ENCODE measurements at regions not wholly inside any gene's neighbourhood (a gene's known extent, or its start where the extent isn't known, plus 50 kb on each side); places are given as distances from the start of the nearest gene placed in this dataset.
"Not testable (repeated sequence)": the region's sequence is repeated elsewhere in the genome, so short reads cannot be mapped to it uniquely, and the experiment has no call there.

GRCh38 chr10:130261766-130262165 is 125.6 kb downstream of the GLRX3 start:
- DNase-seq (ENCODE audit: low read depth in 2 of 2) = no peak

GRCh38 chr10:130263289-130263688 is 127.1 kb downstream of the GLRX3 start:
- no peak for DNase-seq (ENCODE audit: low read depth in 2 of 2)

- DNase-seq (ENCODE audit: low read depth in 2 of 2) = no peak
Measured at GRCh38 chr10:130265542-130265941, 129.4 kb downstream of the GLRX3 start.

GRCh38 chr10:130282492-130283218 is 146.5 kb downstream of the GLRX3 start:
- no peak for DNase-seq (ENCODE audit: low read depth in 2 of 2)

- DNase-seq (ENCODE audit: low read depth in 2 of 2) = no peak
Measured at GRCh38 chr10:130283219-130283545, 147.0 kb downstream of the GLRX3 start.

GRCh38 chr10:130295761-130296160 is 159.6 kb downstream of the GLRX3 start:
- DNase-seq (ENCODE audit: low read depth in 2 of 2) = not testable (repeated sequence)

DNA sequence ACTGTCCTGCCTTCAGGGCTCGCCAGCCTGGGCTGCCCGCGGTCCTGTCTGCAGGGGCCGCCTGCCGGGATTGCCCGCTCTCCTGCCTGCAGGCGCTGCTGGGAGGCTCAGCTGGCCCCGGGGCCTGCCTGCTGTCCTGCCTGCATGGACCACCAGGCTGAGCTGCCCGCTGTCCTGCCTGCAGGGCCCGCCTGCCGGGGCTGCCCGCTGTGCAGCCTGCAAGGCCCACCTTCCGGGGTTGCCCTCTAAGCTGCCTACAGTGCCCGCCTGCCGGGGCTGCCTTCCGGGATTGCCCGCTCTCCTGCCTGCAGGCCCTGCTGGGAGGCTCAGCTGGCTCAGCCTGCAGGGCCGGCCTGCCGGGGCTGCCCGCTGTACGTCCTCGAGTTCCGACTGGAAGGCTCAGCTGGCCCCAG is 164.4 kb downstream of the GLRX3 start:
- peak; percentile 26 to 55 for DNase-seq (ENCODE audit: low read depth in 2 of 2)

DNA sequence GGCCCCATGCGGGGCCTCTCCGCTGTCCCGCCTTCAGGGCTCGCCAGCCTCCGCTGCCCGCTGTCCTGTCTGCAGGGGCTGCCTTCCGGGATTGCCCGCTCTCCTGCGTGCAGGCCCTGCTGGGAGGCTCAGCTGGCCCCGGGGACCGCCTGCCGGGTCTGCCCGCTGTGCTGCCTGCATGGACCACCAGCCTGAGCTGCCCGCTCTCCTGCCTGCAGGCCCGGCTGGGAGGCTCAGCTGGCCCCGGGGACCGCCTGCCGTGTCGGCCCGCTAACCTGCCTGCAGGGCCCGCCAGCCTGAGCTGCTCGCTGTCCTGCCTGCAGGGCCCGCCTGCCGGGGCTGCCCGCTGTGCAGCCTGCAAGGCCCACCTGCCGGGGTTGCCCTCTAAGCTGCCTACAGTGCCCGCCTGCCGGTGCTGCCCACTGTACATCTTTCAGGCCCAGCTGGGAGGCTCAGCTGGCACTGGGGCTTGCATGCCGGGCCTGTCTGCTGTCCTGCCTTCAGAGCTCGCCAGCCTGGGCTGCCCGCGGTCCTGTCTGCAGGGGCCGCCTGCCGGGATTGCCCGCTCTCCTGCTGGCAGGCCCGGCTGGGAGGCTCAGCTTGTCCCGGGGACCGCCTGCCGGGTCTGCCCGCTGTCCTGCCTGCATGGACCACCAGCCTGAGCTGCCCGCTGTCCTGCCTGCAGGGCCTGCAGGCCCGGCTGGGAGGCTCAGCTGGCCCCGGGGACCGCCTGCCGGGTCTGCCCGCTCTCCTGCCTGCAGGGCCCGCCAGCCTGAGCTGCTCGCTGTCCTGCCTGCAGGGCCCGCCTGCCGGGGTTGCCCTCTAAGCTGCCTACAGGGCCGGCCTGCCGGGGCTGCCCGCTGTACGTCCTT is 165.1 kb downstream of the GLRX3 start:
- DNase-seq (ENCODE audit: low read depth in 2 of 2) = peak; percentile 48 to 51

DNA sequence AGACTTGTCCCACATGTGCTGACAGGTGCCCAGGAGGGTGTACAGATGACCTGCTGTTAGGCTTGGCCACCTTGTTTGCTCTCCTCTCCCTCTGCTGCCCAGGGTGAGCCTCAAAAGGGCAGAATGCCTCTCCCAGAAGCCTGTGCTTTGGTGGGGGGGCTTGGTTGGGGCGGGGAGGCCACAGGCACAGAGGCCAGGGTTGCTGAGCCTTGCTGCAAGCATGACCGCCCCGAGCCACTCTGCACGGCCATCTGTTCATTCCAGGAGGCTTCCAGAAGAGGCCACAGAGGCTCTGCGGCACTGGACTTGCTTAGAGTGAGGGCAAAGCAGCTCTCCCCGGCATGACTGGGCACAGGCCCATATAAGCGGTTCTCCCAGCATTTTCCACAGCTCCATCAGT is 190.8 kb downstream of the GLRX3 start:
- DNase-seq (ENCODE audit: low read depth in 2 of 2) = no peak

- DNase-seq (ENCODE audit: low read depth in 2 of 2) = no peak
Measured at GRCh38 chr10:130329792-130330191, 193.6 kb downstream of the GLRX3 start.

- DNase-seq (ENCODE audit: low read depth in 2 of 2) = no peak
Measured at GRCh38 chr10:130333185-130333584, 197.0 kb downstream of the GLRX3 start.

GRCh38 chr10:130335336-130335735 is 199.1 kb downstream of the GLRX3 start:
- no peak for DNase-seq (ENCODE audit: low read depth in 2 of 2)

DNA sequence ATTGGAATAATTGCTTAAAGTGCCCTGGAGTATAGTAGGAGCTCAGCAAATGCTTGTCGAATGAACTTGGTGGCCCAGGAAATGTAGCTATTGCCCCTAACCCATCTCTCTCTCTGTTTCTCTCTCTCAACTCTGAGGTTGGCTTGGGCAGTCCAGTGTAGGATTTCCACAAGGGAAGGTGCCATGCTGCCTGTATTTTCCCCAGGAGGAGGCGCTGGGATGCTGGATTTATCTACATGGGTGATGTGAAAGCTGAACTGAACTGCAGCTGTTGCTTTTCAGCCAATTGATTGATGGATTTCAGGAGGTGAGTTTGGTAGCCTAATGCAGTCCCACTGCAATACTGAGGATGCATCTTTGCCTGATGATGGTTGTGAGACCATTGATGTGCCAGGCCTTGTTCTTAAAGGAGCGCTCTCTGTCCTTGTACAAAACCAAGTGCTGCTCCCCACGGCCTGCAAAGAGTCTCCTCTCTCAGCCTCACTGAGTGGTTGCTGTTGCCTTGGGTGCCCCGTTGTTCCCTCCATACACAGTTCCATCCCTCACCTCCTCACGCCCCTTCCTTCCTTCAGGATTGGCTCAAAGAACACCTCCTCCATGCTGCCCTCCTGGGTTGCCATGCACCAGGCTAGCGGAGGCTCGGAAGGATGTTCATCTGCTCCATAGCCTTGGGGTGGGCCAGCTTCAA is 200.6 kb downstream of the GLRX3 start:
- DNase-seq (ENCODE audit: low read depth in 2 of 2) = no peak

- DNase-seq (ENCODE audit: low read depth in 2 of 2) = no peak
Measured at GRCh38 chr10:130337305-130337640, 201.1 kb downstream of the GLRX3 start.

DNA sequence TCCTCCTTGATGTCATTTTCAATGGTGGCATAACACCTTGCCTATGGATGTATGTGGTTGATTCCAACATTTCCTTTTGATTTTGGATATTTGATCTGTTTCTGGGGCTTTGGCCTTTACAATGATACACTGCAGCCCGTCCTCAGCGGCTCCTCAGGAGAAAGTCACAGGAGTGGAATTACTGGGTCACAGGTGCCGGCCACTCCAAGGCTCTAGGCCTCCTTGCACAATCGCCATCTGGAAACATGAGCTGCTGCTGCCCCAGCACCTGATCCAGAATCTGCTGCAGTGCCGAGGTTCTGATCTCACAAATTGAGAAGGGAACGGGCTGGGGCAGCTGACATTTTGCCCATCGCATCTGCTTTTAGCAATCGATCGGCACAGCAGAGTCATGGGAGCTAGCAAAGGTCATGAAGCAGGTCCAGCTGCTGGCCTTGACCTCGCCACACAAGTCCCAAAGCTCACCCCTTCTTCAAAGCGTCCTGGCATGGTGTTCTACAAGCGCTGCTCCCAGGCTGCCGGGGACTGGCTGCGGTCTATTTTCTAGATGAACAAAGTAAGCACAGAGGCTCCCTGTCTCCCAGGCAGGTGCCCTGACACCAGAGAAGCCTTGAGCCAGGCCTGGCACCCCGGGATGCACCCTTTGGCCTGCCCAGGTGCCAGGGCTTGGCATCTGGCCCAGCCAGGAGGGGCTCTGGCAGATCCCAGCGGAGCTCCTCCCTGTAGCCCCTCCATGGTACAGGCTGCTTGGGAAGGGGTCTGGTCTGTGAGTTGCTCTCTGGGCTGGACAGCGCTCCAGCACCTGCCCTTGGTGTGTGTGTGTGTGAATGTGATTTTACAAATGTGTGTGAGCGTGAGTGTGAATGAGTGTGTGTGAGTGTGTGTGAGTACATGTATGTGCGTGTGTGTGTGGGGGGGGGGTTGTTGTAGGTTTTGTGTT is 201.8 kb downstream of the GLRX3 start:
- no peak for DNase-seq (ENCODE audit: low read depth in 2 of 2)

DNA sequence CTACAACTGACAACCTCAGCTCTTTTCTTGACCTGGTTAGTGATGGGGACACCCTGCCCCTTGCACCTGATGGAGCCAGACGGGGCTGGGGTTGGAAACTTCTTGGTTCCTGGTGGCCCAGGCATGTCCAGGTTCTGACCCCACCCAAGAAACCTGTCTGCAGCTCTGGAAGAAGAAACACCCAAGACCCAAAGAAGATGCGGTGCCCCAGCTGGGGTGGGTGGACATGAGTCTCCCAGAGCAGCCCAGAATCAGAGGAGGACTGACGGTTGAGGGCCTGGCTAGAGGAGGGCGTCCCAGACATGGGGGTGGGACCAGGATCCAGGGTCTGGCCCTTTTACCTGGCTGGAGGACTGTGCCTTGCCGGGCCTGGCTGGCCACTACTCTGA is 202.4 kb downstream of the GLRX3 start:
- no peak for DNase-seq (ENCODE audit: low read depth in 2 of 2)

DNA sequence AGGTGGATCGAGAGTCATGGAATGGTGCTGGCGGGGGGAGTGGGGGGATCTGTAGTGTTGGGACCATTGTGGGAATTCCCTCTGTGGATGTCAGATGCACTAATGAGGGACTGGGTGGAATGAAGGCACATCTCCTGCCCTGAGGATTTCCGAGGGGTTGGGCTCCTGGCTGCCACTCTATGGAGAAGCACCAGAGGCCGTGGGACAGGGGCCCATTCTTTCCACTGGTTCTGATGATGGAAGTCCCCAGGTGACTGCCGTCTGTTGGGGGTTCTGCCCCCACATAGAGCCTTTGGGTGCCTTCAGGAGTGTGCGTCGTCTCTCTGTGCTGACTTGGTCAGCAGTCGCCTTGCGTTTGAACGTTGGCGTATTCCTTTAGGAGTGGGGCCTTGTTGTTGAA is 202.9 kb downstream of the GLRX3 start:
- no peak for DNase-seq (ENCODE audit: low read depth in 2 of 2)

DNA sequence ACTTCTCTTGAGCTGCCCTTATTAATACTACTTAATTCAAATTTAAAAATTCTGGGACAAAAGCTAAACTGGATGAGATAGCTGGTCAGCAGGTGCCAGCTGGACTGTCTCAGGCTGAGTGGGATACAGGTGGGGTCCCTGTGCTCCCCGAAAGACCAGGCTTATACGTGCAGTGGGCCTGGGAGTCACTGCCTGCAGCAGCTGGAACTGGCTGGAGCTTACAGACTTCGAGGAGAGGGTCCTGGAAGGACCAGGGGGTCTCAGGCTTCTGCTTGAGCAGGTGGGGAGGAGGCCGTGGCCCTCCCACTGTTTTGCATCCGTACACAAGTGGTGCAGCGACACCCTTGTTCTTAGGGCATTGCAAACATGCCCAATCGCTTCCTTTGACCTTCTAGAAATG is 203.7 kb downstream of the GLRX3 start:
- DNase-seq (ENCODE audit: low read depth in 2 of 2) = no peak

DNA sequence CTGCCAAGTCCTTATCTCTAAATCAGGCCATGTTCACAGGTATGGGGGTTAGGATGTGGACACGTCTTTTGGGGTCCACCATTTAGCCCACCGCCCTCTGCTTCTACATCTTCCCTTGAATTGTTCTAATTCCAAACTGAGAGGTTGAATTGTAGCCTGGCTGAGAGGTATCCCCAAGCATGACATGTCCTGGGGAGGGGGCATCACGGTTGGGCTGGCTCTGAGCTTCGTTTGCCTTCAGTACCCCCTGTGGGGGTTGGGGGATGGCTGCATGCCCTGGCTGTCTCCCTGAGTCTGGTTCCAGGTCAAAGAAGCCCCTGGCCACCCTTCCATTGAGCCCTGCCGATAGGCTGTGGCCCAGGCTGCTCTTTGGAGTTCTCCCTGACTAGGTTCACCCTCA is 204.6 kb downstream of the GLRX3 start:
- DNase-seq (ENCODE audit: low read depth in 2 of 2) = no peak

GRCh38 chr10:130341356-130341755 is 205.2 kb downstream of the GLRX3 start:
- peak in 1 of 2 donors; percentile 20 for DNase-seq (ENCODE audit: low read depth in 2 of 2)

GRCh38 chr10:130345728-130346127 is 209.5 kb downstream of the GLRX3 start:
- no peak for DNase-seq (ENCODE audit: low read depth in 2 of 2)

GRCh38 chr10:130350996-130351395 is 214.8 kb downstream of the GLRX3 start:
- DNase-seq (ENCODE audit: low read depth in 2 of 2) = no peak

Measured in stimulated activated CD4-positive, alpha-beta T cell treated with anti-CD3 and anti-CD28 coated beads, Interleukin-4, amount 100 ng/mL, for 48 hours (primary cell).